H1 (cell line): ENCODE measurements at regions not wholly inside any gene's neighbourhood (a gene's known extent, or its start where the extent isn't known, plus 50 kb on each side); places are given as distances from the start of the nearest gene placed in this dataset.

Experiments
- CTCF ChIA-PET: fragments of 300-600 bp; sonication (Branson Sonifier 250); formaldehyde crosslinking; loops from one replicate; lab custom pipeline; 2021; ENCODE audit not compliant: partially characterized antibody; lab: Charles Lee
- POLR2A ChIA-PET: fragments of 300-600 bp; sonication (Branson Sonifier 250); formaldehyde crosslinking; loops from one replicate; lab custom pipeline; 2021; ENCODE audit warnings: inconsistent platforms; ENCODE audit not compliant: partially characterized antibody; lab: Charles Lee
- DNase-seq, 2 experiments: peaks; one replicate each; pipeline versions ENCODE4 v3.0.0 to v3.0.0-alpha.2; 2010 to 2022; ENCODE audit warnings: low spot score in 2 of 2, low read depth in 1 of 2, mixed read lengths in 1 of 2
- FAIRE-seq: peaks from 2 replicates; lab custom pipeline; 2011; peaks lifted over from hg19 to GRCh38; lab: Jason Lieb, UNC
- H2AFZ ChIP-seq: 2 replicates; pipeline ENCODE4 v1.8.1; 2012; ENCODE audit warnings: low read length, inconsistent platforms
- H2AK5ac ChIP-seq: 2 replicates; pipeline ENCODE4 v1.6.1; 2013; ENCODE audit warnings: low read depth, low read length
- H2BK120ac ChIP-seq: replicated peaks from 2 replicates; pipeline ENCODE3; 2013; ENCODE audit warnings: low read depth, low read length, inconsistent platforms
- H2BK12ac ChIP-seq: 2 replicates; pipeline ENCODE4 v1.6.1; 2013; ENCODE audit warnings: low read depth, low read length
- H2BK15ac ChIP-seq: 2 replicates; pipeline ENCODE4 v1.6.1; 2013; ENCODE audit warnings: low read length
- H2BK20ac ChIP-seq: 2 replicates; pipeline ENCODE4 v1.6.1; 2013; ENCODE audit warnings: low read length
- H2BK5ac ChIP-seq: 2 replicates; pipeline ENCODE4 v1.6.1; 2013; ENCODE audit warnings: low read depth, low read length
- H3K14ac ChIP-seq: 2 replicates; pipeline ENCODE4 v1.6.1; 2013; ENCODE audit warnings: inconsistent platforms; ENCODE audit not compliant: insufficient read length
- H3K18ac ChIP-seq: 2 replicates; pipeline ENCODE4 v1.6.1; 2013; ENCODE audit warnings: low read length; ENCODE audit errors: extremely low read depth
- H3K23ac ChIP-seq: 2 replicates; pipeline ENCODE4 v1.6.1; 2013; ENCODE audit warnings: inconsistent platforms; ENCODE audit not compliant: insufficient read length
- H3K23me2 ChIP-seq: 2 replicates; pipeline ENCODE4 v1.6.1; 2013; ENCODE audit warnings: low read depth, low read length
- H3K27ac ChIP-seq: 2 replicates; pipeline ENCODE4 v1.6.1; 2011; ENCODE audit warnings: low read depth, low read length, inconsistent platforms
- H3K27me3 ChIP-seq, 4 experiments: replicated peaks in 1 of 4; 1 replicate in 1 of 4; 2 replicates in 3 of 4; pipeline versions ENCODE4 v1.6.1 to v1.8.1; 2011 to 2013; ENCODE audit warnings: low read length in 3 of 4, mild to moderate bottlenecking in 3 of 4, inconsistent platforms in 2 of 4, mixed read lengths in 2 of 4, moderate library complexity in 1 of 4; ENCODE audit not compliant: control insufficient read depth in 3 of 4, insufficient read depth in 3 of 4; ENCODE audit errors: extremely low read depth in 1 of 4
- H3K36me3 ChIP-seq, 4 experiments: 2 replicates each; pipeline versions ENCODE4 v1.6.1 to v1.8.1; 2011 to 2013; ENCODE audit warnings: mild to moderate bottlenecking in 4 of 4, low read length in 3 of 4, moderate library complexity in 2 of 4, control low read depth in 1 of 4, inconsistent platforms in 1 of 4; ENCODE audit not compliant: insufficient read depth in 4 of 4, control insufficient read depth in 2 of 4
- H3K4ac ChIP-seq: replicated peaks from 2 replicates; pipeline ENCODE3; 2013; ENCODE audit warnings: low read length, low read depth, mixed read lengths, inconsistent platforms; ENCODE audit not compliant: insufficient read length
- H3K4me1 ChIP-seq, 4 experiments: replicated peaks in 1 of 4; 1 replicate in 1 of 4; 2 replicates in 3 of 4; pipeline versions ENCODE4 v1.6.1 to v1.8.1; 2011 to 2013; ENCODE audit warnings: low read length in 3 of 4, inconsistent platforms in 2 of 4, mixed read lengths in 1 of 4; ENCODE audit not compliant: insufficient read depth in 4 of 4, control insufficient read depth in 3 of 4
- H3K4me2 ChIP-seq, 2 experiments: 2 replicates each; pipeline versions ENCODE4 v1.6.1 to v1.8.1; 2011 to 2013; ENCODE audit warnings: low read depth in 2 of 2, low read length in 2 of 2, control low read depth in 1 of 2, inconsistent platforms in 1 of 2, mild to moderate bottlenecking in 1 of 2; ENCODE audit not compliant: insufficient read depth in 1 of 2
- H3K4me3 ChIP-seq, 4 experiments: fragments of 200-600, 300-600 bp in 1 of 4; sonication (generic), shearing (Covaris generic), sonication (Bioruptor Twin) in 1 of 4; 2 replicates each; pipeline versions ENCODE4 v1.5.1 to v1.8.1; 2011 to 2016; ENCODE audit warnings: low read length in 4 of 4, low read depth in 3 of 4, control low read depth in 2 of 4, inconsistent platforms in 2 of 4, mild to moderate bottlenecking in 2 of 4, mixed read lengths in 1 of 4, moderate library complexity in 1 of 4; ENCODE audit not compliant: insufficient read depth in 2 of 4; ENCODE audit errors: extremely low read depth in 1 of 4
- H3K56ac ChIP-seq: replicated peaks from 2 replicates; pipeline ENCODE3; 2013; ENCODE audit warnings: low read depth, mild to moderate bottlenecking, mixed read lengths, low read length, inconsistent platforms; ENCODE audit not compliant: insufficient read length
- H3K79me1 ChIP-seq: 2 replicates; pipeline ENCODE4 v1.6.1; 2013; ENCODE audit warnings: low read depth, low read length, control low read depth
- H3K79me2 ChIP-seq, 2 experiments: 2 replicates each; pipeline versions ENCODE4 v1.6.1 to v1.8.1; 2012 to 2013; ENCODE audit warnings: low read length in 2 of 2, mild to moderate bottlenecking in 2 of 2, inconsistent platforms in 1 of 2; ENCODE audit not compliant: insufficient read depth in 2 of 2, control insufficient read depth in 1 of 2
- H3K9ac ChIP-seq, 4 experiments: replicated peaks in 1 of 4; 1 replicate in 1 of 4; 2 replicates in 3 of 4; pipeline versions ENCODE4 v1.6.1 to v1.8.1; 2011 to 2013; ENCODE audit warnings: low read depth in 3 of 4, low read length in 3 of 4, control low read depth in 2 of 4, mild to moderate bottlenecking in 2 of 4, moderate library complexity in 2 of 4, inconsistent platforms in 1 of 4; ENCODE audit errors: extremely low read depth in 1 of 4
- H3K9me3 ChIP-seq, 2 experiments: 2 replicates each; pipeline versions ENCODE4 v1.6.1 to v1.8.1; 2012 to 2013; ENCODE audit warnings: mild to moderate bottlenecking in 2 of 2, moderate library complexity in 2 of 2, control low read depth in 1 of 2, inconsistent platforms in 1 of 2, low read depth in 1 of 2, low read length in 1 of 2, mixed read lengths in 1 of 2; ENCODE audit not compliant: insufficient read depth in 2 of 2
- H4K20me1 ChIP-seq, 2 experiments: replicated peaks in 1 of 2; 2 replicates each; pipeline versions ENCODE3 to v1.8.1; 2011 to 2013; ENCODE audit warnings: inconsistent platforms in 2 of 2, low read length in 2 of 2, mild to moderate bottlenecking in 1 of 2; ENCODE audit not compliant: insufficient read depth in 2 of 2, control insufficient read depth in 1 of 2
- H4K5ac ChIP-seq: 2 replicates; pipeline ENCODE4 v1.6.1; 2013; ENCODE audit warnings: low read length, low read depth, mixed read lengths, inconsistent platforms; ENCODE audit not compliant: insufficient read length
- H4K8ac ChIP-seq: 2 replicates; pipeline ENCODE4 v1.8.0; 2013; ENCODE audit warnings: mild to moderate bottlenecking, moderate library complexity, low read length, inconsistent platforms; ENCODE audit not compliant: insufficient read depth; ENCODE audit errors: extremely low read depth
- H4K91ac ChIP-seq: replicated peaks from 2 replicates; pipeline ENCODE3; 2013; ENCODE audit warnings: low read length, mixed read lengths, inconsistent platforms; ENCODE audit not compliant: insufficient read length
- ASH2L ChIP-seq: fragments of 200-600, 300-600 bp; sonication (generic); IDR thresholded peaks from one replicate; pipeline ENCODE4 v1.7.1; 2017; ENCODE audit warnings: low read length
- BRCA1 ChIP-seq: IDR thresholded peaks from 2 replicates; pipeline ENCODE4 v1.6.1; 2012; ENCODE audit warnings: low read depth, low read length, improper control_type of control experiment
- CBX5 ChIP-seq: fragments of 300-800, 300-1000 bp; sonication (generic); IDR thresholded peaks from 2 replicates; pipeline ENCODE4 v1.7.1; 2016; ENCODE audit warnings: antibody characterized with exemption, low read length, low read depth
- CEBPB ChIP-seq: IDR thresholded peaks from 2 replicates; pipeline ENCODE4 v1.6.1; 2012; ENCODE audit warnings: low read depth, low read length
- CHD1 ChIP-seq: IDR thresholded peaks from 2 replicates; pipeline ENCODE4 v1.6.1; 2012; ENCODE audit warnings: low read depth, low read length, improper control_type of control experiment
- CHD2 ChIP-seq: IDR thresholded peaks from 2 replicates; pipeline ENCODE4 v1.6.1; 2012; ENCODE audit warnings: low read length, improper control_type of control experiment
- CTBP2 ChIP-seq: IDR thresholded peaks from 2 replicates; pipeline ENCODE4 v1.7.0; 2011; ENCODE audit warnings: borderline replicate concordance, mild to moderate bottlenecking, moderate library complexity, mixed read lengths, low read length; ENCODE audit not compliant: insufficient read depth, insufficient read length
- HDAC2 ChIP-seq, 2 experiments: fragments of 300-600 bp in 1 of 2; sonication (generic) in 1 of 2; IDR thresholded peaks; 2 replicates each; pipeline ENCODE4 v1.6.1; 2011 to 2012; ENCODE audit warnings: low read depth in 2 of 2, low read length in 2 of 2, mild to moderate bottlenecking in 2 of 2, moderate library complexity in 2 of 2, borderline replicate concordance in 1 of 2, inconsistent platforms in 1 of 2
- JUND ChIP-seq: IDR thresholded peaks from 2 replicates; pipeline ENCODE4 v1.6.1; 2011; ENCODE audit warnings: mild to moderate bottlenecking, improper control_type of control experiment, low read length
- NRF1 ChIP-seq: IDR thresholded peaks from 2 replicates; pipeline ENCODE4 v1.6.1; 2011; ENCODE audit warnings: mild to moderate bottlenecking, low read depth, low read length, improper control_type of control experiment
- RAD21 ChIP-seq, 2 experiments: IDR thresholded peaks in 1 of 2; conservative IDR thresholded peaks in 1 of 2; 2 replicates each; pipeline ENCODE4 v1.6.1; 2011; ENCODE audit warnings: low read depth in 2 of 2, low read length in 2 of 2, improper control_type of control experiment in 1 of 2, inconsistent platforms in 1 of 2, mild to moderate bottlenecking in 1 of 2, moderate library complexity in 1 of 2
- SP2 ChIP-seq: IDR thresholded peaks from 2 replicates; pipeline ENCODE4 v1.6.1; 2012; ENCODE audit warnings: mild to moderate bottlenecking, low read length, inconsistent platforms
- SP4 ChIP-seq: IDR thresholded peaks from 2 replicates; pipeline ENCODE4 v1.6.1; 2012; ENCODE audit warnings: low read length, inconsistent platforms
- TEAD4 ChIP-seq: IDR thresholded peaks from 2 replicates; pipeline ENCODE4 v1.6.1; 2012; ENCODE audit warnings: low read depth, low read length, inconsistent platforms, mixed read lengths
- YY1 ChIP-seq: IDR thresholded peaks from 2 replicates; pipeline ENCODE4 v1.6.1; 2011; ENCODE audit warnings: low read depth, mild to moderate bottlenecking, low read length
- ZNF274 ChIP-seq: IDR thresholded peaks from 2 replicates; pipeline ENCODE4 v1.7.0; 2012; ENCODE audit warnings: low read length, borderline replicate concordance; ENCODE audit errors: extremely low read depth

GRCh38 chr1:194548071-194548470, 1361.7 kb upstream of the B3GALT2 start:
- no peak overlapping the region for H3K56ac ChIP-seq
- H2BK120ac ChIP-seq, result no peak overlapping the region
- no peak overlapping the region for H2BK20ac ChIP-seq
- H3K14ac ChIP-seq, result no peak overlapping the region
- FAIRE-seq (no peak), DNase-seq (no peak)
- no peak overlapping the region for H4K91ac ChIP-seq
- no peaks in the 10 kb centered on the region for H3K9me3 ChIP-seq
- H3K23ac ChIP-seq, result no peak overlapping the region
- H3K4me2 ChIP-seq, result no peak overlapping the region
- H4K5ac ChIP-seq, result no peak overlapping the region
- H2BK12ac ChIP-seq, result no peak overlapping the region
- no peaks in the 10 kb centered on the region for H3K79me1 ChIP-seq
- H3K27me3 ChIP-seq, result no peaks in the 10 kb centered on the region
- TF ChIP-seq CHD2, result no peak
- TF ChIP-seq CBX5, result no peak
- no peak for TF ChIP-seq JUND
- no peak for TF ChIP-seq CTBP2
- TF ChIP-seq SP4, result no peak
- TF ChIP-seq HDAC2 (IDR thresholded peaks at IDR 0.05; ENCODE audit: borderline replicate concordance in 1 of 2, low read depth in 2 of 2, low read length in 2 of 2), result no peak
- TF ChIP-seq ASH2L, result no peak
- no peak for TF ChIP-seq YY1
- TF ChIP-seq BRCA1, result no peak
- no peak for TF ChIP-seq ZNF274
- TF ChIP-seq CHD1, result no peak
- no peak for TF ChIP-seq RAD21 (IDR thresholded peaks at IDR 0.05 in 1 of 2, conservative IDR thresholded peaks at IDR 0.05 in 1 of 2; ENCODE audit: low read depth in 2 of 2, low read length in 2 of 2)
- TF ChIP-seq NRF1, result no peak
- TF ChIP-seq CEBPB, result no peak
- no peak for TF ChIP-seq TEAD4
- no peak for TF ChIP-seq SP2
- TF ChIP-seq, all 59 proteins: peak for 0
- H3K9ac ChIP-seq, result no peak overlapping the region
- H3K4me1 ChIP-seq, result no peaks in the 10 kb centered on the region
- H3K4ac ChIP-seq, result no peak overlapping the region
- no peak overlapping the region for H3K18ac ChIP-seq
- H4K20me1 ChIP-seq, result no peaks in the 10 kb centered on the region
- no peaks in the 10 kb centered on the region for H3K36me3 ChIP-seq
- no peak overlapping the region for H2BK5ac ChIP-seq
- CTCF ChIA-PET, result no interaction called here
- no peak overlapping the region for H3K27ac ChIP-seq
- no peak overlapping the region for H3K4me3 ChIP-seq
- POLR2A ChIA-PET, result no interaction called here
- no peak overlapping the region for H2AFZ ChIP-seq
- no peak overlapping the region for H4K8ac ChIP-seq
- H2AK5ac ChIP-seq, result no peak overlapping the region
- no peaks in the 10 kb centered on the region for H3K79me2 ChIP-seq
- H3K23me2 ChIP-seq, result no peaks in the 10 kb centered on the region
- no peak overlapping the region for H2BK15ac ChIP-seq
